ENCODE measurements at regions not wholly inside any gene's neighbourhood (a gene's known extent, or its start where the extent isn't known, plus 50 kb on each side); places are given as distances from the start of the nearest gene placed in this dataset.
A peak's percentile ranks its signal among the peaks of the same experiment; 100 is the strongest.
"Not testable (repeated sequence)": the region's sequence is repeated elsewhere in the genome, so short reads cannot be mapped to it uniquely, and the experiment has no call there.

GRCh38 chr9:22216730-22217172 is 207.6 kb upstream of the CDKN2B start:
- peak in 1 of 2 donors; percentile 74 for DNase-seq (ENCODE audit: low read depth in 2 of 2)
- no peak for TF ChIP-seq CTCF (IDR thresholded peaks at IDR 0.05; ENCODE audit: low read depth, low read length)
- no peak overlapping the region for H3K4me3 ChIP-seq (replicated peaks in 1 of 2; ENCODE audit: low read depth in 2 of 2, low read length in 2 of 2)

GRCh38 chr9:22217254-22217653 is 208.1 kb upstream of the CDKN2B start:
- no peak for TF ChIP-seq CTCF (IDR thresholded peaks at IDR 0.05; ENCODE audit: low read depth, low read length)
- DNase-seq (ENCODE audit: low read depth in 2 of 2), result no peak
- H3K4me3 ChIP-seq (replicated peaks in 1 of 2; ENCODE audit: low read depth in 2 of 2, low read length in 2 of 2), result no peak overlapping the region

GRCh38 chr9:22225856-22226255 is 216.8 kb upstream of the CDKN2B start:
- H3K4me3 ChIP-seq (replicated peaks in 1 of 2; ENCODE audit: low read depth in 2 of 2, low read length in 2 of 2); DNase-seq (ENCODE audit: low read depth in 2 of 2): not testable (repeated sequence)

- no peak for DNase-seq (ENCODE audit: low read depth in 2 of 2)
- H3K4me3 ChIP-seq (replicated peaks in 1 of 2; ENCODE audit: low read depth in 2 of 2, low read length in 2 of 2), result no peak overlapping the region
- no peak for TF ChIP-seq CTCF (IDR thresholded peaks at IDR 0.05; ENCODE audit: low read depth, low read length)
Measured at GRCh38 chr9:22227986-22228385, 218.6 kb upstream of the DMRTA1 start.

GRCh38 chr9:22228542-22228941 is 218.1 kb upstream of the DMRTA1 start:
- TF ChIP-seq CTCF (IDR thresholded peaks at IDR 0.05; ENCODE audit: low read depth, low read length), result peak; percentile 41
- no peak overlapping the region for H3K4me3 ChIP-seq (replicated peaks in 1 of 2; ENCODE audit: low read depth in 2 of 2, low read length in 2 of 2)
- peak in 1 of 2 donors; percentile 58 for DNase-seq (ENCODE audit: low read depth in 2 of 2)

- no peak overlapping the region for H3K4me3 ChIP-seq (replicated peaks in 1 of 2; ENCODE audit: low read depth in 2 of 2, low read length in 2 of 2)
- TF ChIP-seq CTCF (IDR thresholded peaks at IDR 0.05; ENCODE audit: low read depth, low read length), result no peak
- no peak for DNase-seq (ENCODE audit: low read depth in 2 of 2)
Measured at GRCh38 chr9:22229069-22229468, 217.6 kb upstream of the DMRTA1 start.

GRCh38 chr9:22231309-22231708 is 215.3 kb upstream of the DMRTA1 start:
- H3K4me3 ChIP-seq (replicated peaks in 1 of 2; ENCODE audit: low read depth in 2 of 2, low read length in 2 of 2), result not testable (repeated sequence)

GRCh38 chr9:22232971-22233370 is 213.7 kb upstream of the DMRTA1 start:
- H3K4me3 ChIP-seq (replicated peaks in 1 of 2; ENCODE audit: low read depth in 2 of 2, low read length in 2 of 2), result no peak overlapping the region
- DNase-seq (ENCODE audit: low read depth in 2 of 2), result no peak
- no peak for TF ChIP-seq CTCF (IDR thresholded peaks at IDR 0.05; ENCODE audit: low read depth, low read length)

More at GRCh38 chr9:22231309-22231708, 215.3 kb upstream of the DMRTA1 start:
- not testable (repeated sequence) for DNase-seq (ENCODE audit: low read depth in 2 of 2)

Measured in cardiac fibroblast (primary cell).